Natural killer cell (primary cell): ENCODE measurements at regions not wholly inside any gene's neighbourhood (a gene's known extent, or its start where the extent isn't known, plus 50 kb on each side); places are given as distances from the start of the nearest gene placed in this dataset.
A peak's percentile ranks its signal among the peaks of the same experiment; 100 is the strongest.

ENCODE experiments used
- ATAC-seq, 3 donors: fragments of 150-1000 bp in 2 of 3; fragments of 200-7000 bp in 1 of 3; cut with Tn5 transposase; 1 replicate in 1 of 3; 2 replicates in 2 of 3; pipeline ENCODE4 v1.10.0; 2021; ENCODE audit warnings: mild to moderate bottlenecking in 2 of 3, moderate library complexity in 2 of 3
- DNase-seq, 2 donors: peaks; one replicate each; pipeline versions ENCODE4 v3.0.0 to v3.0.0-alpha.2; 2013 to 2021; ENCODE audit warnings: mixed read lengths in 1 of 2
- H3K27ac ChIP-seq: one replicate; pipeline ENCODE4 v1.5.1; 2013; ENCODE audit warnings: mild to moderate bottlenecking, low read length
- H3K27me3 ChIP-seq: one replicate; pipeline ENCODE4 v1.6.1; 2013; ENCODE audit warnings: low read length; ENCODE audit not compliant: control insufficient read depth, insufficient read depth
- H3K36me3 ChIP-seq: one replicate; pipeline ENCODE4 v1.6.1; 2013; ENCODE audit warnings: low read length; ENCODE audit not compliant: control insufficient read depth, insufficient read depth
- H3K4me1 ChIP-seq: one replicate; pipeline ENCODE4 v1.6.1; 2013; ENCODE audit warnings: low read length; ENCODE audit not compliant: control insufficient read depth, insufficient read depth
- H3K4me3 ChIP-seq: one replicate; pipeline ENCODE4 v1.5.1; 2013; ENCODE audit warnings: low read length
- H3K9me3 ChIP-seq: one replicate; pipeline ENCODE4 v1.6.1; 2013; ENCODE audit warnings: low read length; ENCODE audit not compliant: control insufficient read depth, insufficient read depth
- H3K27ac Mint-ChIP-seq, 2 donors: one replicate each; pipeline ENCODE4 v1.8.0; 2022; ENCODE audit warnings: mild to moderate bottlenecking in 2 of 2, mixed read lengths in 2 of 2, moderate library complexity in 1 of 2
- H3K27me3 Mint-ChIP-seq, 2 donors: one replicate each; pipeline ENCODE4 v1.8.0; 2022; ENCODE audit warnings: low read depth in 2 of 2, mixed read lengths in 2 of 2
- H3K36me3 Mint-ChIP-seq: one replicate; pipeline ENCODE4 v1.8.0; 2022; ENCODE audit warnings: mixed read lengths
- H3K4me1 Mint-ChIP-seq, 2 donors: one replicate each; pipeline ENCODE4 v1.8.0; 2022; ENCODE audit warnings: mixed read lengths in 2 of 2
- H3K4me3 Mint-ChIP-seq: one replicate; pipeline ENCODE4 v1.8.0; 2022; ENCODE audit warnings: mild to moderate bottlenecking, moderate library complexity, mixed read lengths
- H3K9me3 Mint-ChIP-seq, 2 donors: one replicate each; pipeline ENCODE4 v1.8.0; 2022; ENCODE audit warnings: mixed read lengths in 2 of 2
- CTCF ChIP-seq: fragments of 200-600 bp; IDR thresholded peaks from one replicate; pipeline ENCODE4 v1.8.0; 2022; ENCODE audit warnings: antibody characterized with exemption
- whole genome bisulfite sequencing: methylation state at CpG from one replicate; pipeline ENCODE4 v1.1.7; 2013; ENCODE audit warnings: missing lambda C conversion rate; ENCODE audit not compliant: insufficient coverage; 5-methylcytosine and 5-hydroxymethylcytosine counted together
- intact Hi-C: fragments of 100-400 bp; cut with micrococcal nuclease; formaldehyde crosslinking; loops from one replicate; pipeline ENCODE4 v1.14.2; 2022

GRCh38 chr15:20644896-20645295 is 103.3 kb upstream of the GOLGA6L6 start:
- ATAC-seq (no peak), DNase-seq (no peak)
- H3K36me3 ChIP-seq: no peaks in the 10 kb centered on the region
- peaks cover 11% of the 10 kb centered on the region for H3K4me1 ChIP-seq
- intact Hi-C loops: no loop called here
- H3K9me3 Mint-ChIP-seq: no peaks in the 10 kb centered on the region
- H3K4me3 Mint-ChIP-seq: no peak overlapping the region
- H3K4me3 ChIP-seq: no peak overlapping the region
- H3K27me3 ChIP-seq: no peaks in the 10 kb centered on the region
- peaks cover 4 to 5% of the 10 kb centered on the region in 2 donors for H3K4me1 Mint-ChIP-seq
- H3K9me3 ChIP-seq: no peaks in the 10 kb centered on the region
- no peaks in the 10 kb centered on the region for H3K36me3 Mint-ChIP-seq
- 89% methylated on average over 3 of the region's 3 CpGs for WGBS
- H3K27me3 Mint-ChIP-seq: no peaks in the 10 kb centered on the region
- H3K27ac Mint-ChIP-seq: no peak overlapping the region
- no peak for TF ChIP-seq CTCF
- H3K27ac ChIP-seq: no peak overlapping the region

- 93% methylated on average over 3 of the region's 3 CpGs for WGBS
- Mint-ChIP-seq H3K9me3 (no peaks in the 10 kb centered on the region), H3K36me3 (no peaks in the 10 kb centered on the region), H3K27me3 (no peaks in the 10 kb centered on the region), H3K4me1 (peaks cover 4 to 5% of the 10 kb centered on the region in 2 donors), H3K27ac (no peak overlapping the region), H3K4me3 (no peak overlapping the region)
- no peaks in the 10 kb centered on the region for H3K9me3 ChIP-seq
- no peak overlapping the region for H3K27ac ChIP-seq
- no peaks in the 10 kb centered on the region for H3K27me3 ChIP-seq
- H3K4me3 ChIP-seq: no peak overlapping the region
- no peak for TF ChIP-seq CTCF
- DNase-seq (no peak), ATAC-seq (no peak)
- intact Hi-C loops: loop anchor here (2.0 kb wide), 1 partner anchor 15 kb away; no protein-coding TSS in a partner anchor
- no peaks in the 10 kb centered on the region for H3K36me3 ChIP-seq
- peaks cover 11% of the 10 kb centered on the region for H3K4me1 ChIP-seq
Observed at GRCh38 chr15:20643829-20644425, 102.3 kb upstream of the GOLGA6L6 start.

GRCh38 chr15:20643024-20643770 is 101.6 kb upstream of the GOLGA6L6 start:
- H3K27ac Mint-ChIP-seq: peak overlapping the region in 1 of 2 donors; percentile 34
- 92% methylated on average over 4 of the region's 5 CpGs for WGBS
- no peak overlapping the region for H3K4me3 ChIP-seq
- TF ChIP-seq CTCF: peak; percentile 3
- H3K4me1 Mint-ChIP-seq: peaks cover 4 to 5% of the 10 kb centered on the region in 2 donors
- intact Hi-C loops: loop anchor here (2.0 kb wide), 1 partner anchor 16 kb away; no protein-coding TSS in a partner anchor
- ATAC-seq (no peak), DNase-seq (no peak)
- no peaks in the 10 kb centered on the region for H3K27me3 ChIP-seq
- peaks cover 11% of the 10 kb centered on the region for H3K4me1 ChIP-seq
- H3K9me3 Mint-ChIP-seq: no peaks in the 10 kb centered on the region
- H3K9me3 ChIP-seq: no peaks in the 10 kb centered on the region
- H3K36me3 Mint-ChIP-seq: no peaks in the 10 kb centered on the region
- no peak overlapping the region for H3K4me3 Mint-ChIP-seq
- no peaks in the 10 kb centered on the region for H3K27me3 Mint-ChIP-seq
- H3K36me3 ChIP-seq: no peaks in the 10 kb centered on the region
- no peak overlapping the region for H3K27ac ChIP-seq
